Immature natural killer cell (primary cell): ENCODE measurements at regions not wholly inside any gene's neighbourhood (a gene's known extent, or its start where the extent isn't known, plus 50 kb on each side); places are given as distances from the start of the nearest gene placed in this dataset.

Source experiments
- DNase-seq, 3 donors: peaks; one replicate each; pipeline ENCODE4 v3.0.0; 2022; ENCODE audit warnings: mixed read lengths in 1 of 3
- H3K27ac Mint-ChIP-seq, 6 donors: one replicate each; pipeline ENCODE4 v1.8.0; 2020; ENCODE audit warnings: mixed read lengths in 6 of 6, mild to moderate bottlenecking in 5 of 6, inconsistent platforms in 4 of 6, moderate library complexity in 3 of 6
- H3K27me3 Mint-ChIP-seq, 3 donors: one replicate each; pipeline ENCODE4 v1.8.0; 2020 to 2021; ENCODE audit warnings: low read depth in 3 of 3, mild to moderate bottlenecking in 3 of 3, mixed read lengths in 3 of 3, moderate library complexity in 3 of 3, inconsistent platforms in 1 of 3
- H3K36me3 Mint-ChIP-seq, 3 donors: one replicate each; pipeline ENCODE4 v1.8.0; 2020; ENCODE audit warnings: mixed read lengths in 3 of 3, inconsistent platforms in 2 of 3, mild to moderate bottlenecking in 2 of 3
- H3K4me1 Mint-ChIP-seq, 2 donors: one replicate each; pipeline ENCODE4 v1.8.0; 2020; ENCODE audit warnings: inconsistent platforms in 2 of 2, mild to moderate bottlenecking in 2 of 2, mixed read lengths in 2 of 2, moderate library complexity in 1 of 2
- H3K4me3 Mint-ChIP-seq, 5 donors: one replicate each; pipeline ENCODE4 v1.8.0; 2020; ENCODE audit warnings: mild to moderate bottlenecking in 5 of 5, mixed read lengths in 5 of 5, inconsistent platforms in 3 of 5, moderate library complexity in 3 of 5
- H3K9me3 Mint-ChIP-seq, 6 donors: one replicate each; pipeline ENCODE4 v1.8.0; 2020; ENCODE audit warnings: mild to moderate bottlenecking in 6 of 6, mixed read lengths in 6 of 6, inconsistent platforms in 4 of 6, moderate library complexity in 3 of 6

DNA sequence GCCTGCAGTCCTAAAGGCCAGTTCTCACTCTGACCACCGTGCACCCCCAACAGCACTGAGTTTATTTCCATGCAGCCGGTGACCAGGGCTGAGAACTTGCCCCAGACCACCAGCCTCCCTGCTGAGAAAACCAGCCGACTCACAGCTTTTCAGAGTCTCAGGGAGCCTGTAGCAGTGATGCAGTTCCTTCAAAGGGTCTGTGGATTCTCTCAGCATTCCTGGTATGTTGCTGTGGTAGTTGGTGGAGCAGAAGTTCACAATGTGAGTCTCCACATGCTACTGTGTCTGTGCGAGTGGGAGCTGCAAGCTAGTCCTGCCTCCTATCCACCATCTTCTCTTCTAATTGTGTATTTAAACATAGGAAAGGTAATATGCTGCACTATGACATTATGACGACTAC is 254.9 kb upstream of the KLF12 start:
- Mint-ChIP-seq H3K4me1 (no peaks in the 10 kb centered on the region), H3K9me3 (peaks cover 0 to 11% (median 3%) of the 10 kb centered on the region in 6 donors)

DNA sequence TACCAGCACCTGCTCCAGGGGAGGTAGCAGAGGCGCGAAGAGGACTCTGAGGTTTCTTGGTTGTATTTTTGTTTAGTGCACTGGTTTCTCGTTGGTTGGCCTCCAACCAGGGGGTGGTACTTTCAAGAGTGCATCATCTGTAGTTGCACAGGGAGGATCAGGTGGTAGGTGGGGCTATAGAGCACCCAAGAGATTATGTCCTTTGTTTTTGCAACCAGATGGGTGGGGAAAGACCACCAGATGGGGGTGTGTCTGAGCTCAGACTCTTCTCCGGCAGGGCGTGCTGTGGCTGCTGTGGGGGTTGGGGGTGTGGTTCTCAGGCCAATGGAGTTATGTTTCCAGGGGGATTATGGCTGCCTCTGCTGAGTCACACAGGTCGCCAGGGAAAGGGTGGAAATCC is 254.4 kb upstream of the KLF12 start:
- no peaks in the 10 kb centered on the region for H3K4me1 Mint-ChIP-seq
- peaks cover 0 to 4% (median 0%) of the 10 kb centered on the region in 3 donors for H3K36me3 Mint-ChIP-seq
- no peak for DNase-seq
- peaks cover 4 to 10% (median 9%) of the 10 kb centered on the region in 3 donors for H3K27me3 Mint-ChIP-seq
- peaks cover 0 to 11% (median 3%) of the 10 kb centered on the region in 6 donors for H3K9me3 Mint-ChIP-seq
- H3K27ac Mint-ChIP-seq: no peak overlapping the region
- no peak overlapping the region for H3K4me3 Mint-ChIP-seq

More for the DNA sequence above, 254.9 kb upstream of the KLF12 start:
- Mint-ChIP-seq H3K36me3 (peaks cover 0 to 4% (median 0%) of the 10 kb centered on the region in 3 donors), H3K27ac (no peak overlapping the region), H3K4me3 (no peak overlapping the region), H3K27me3 (peaks cover 4 to 10% (median 9%) of the 10 kb centered on the region in 3 donors)
- DNase-seq: no peak

DNA sequence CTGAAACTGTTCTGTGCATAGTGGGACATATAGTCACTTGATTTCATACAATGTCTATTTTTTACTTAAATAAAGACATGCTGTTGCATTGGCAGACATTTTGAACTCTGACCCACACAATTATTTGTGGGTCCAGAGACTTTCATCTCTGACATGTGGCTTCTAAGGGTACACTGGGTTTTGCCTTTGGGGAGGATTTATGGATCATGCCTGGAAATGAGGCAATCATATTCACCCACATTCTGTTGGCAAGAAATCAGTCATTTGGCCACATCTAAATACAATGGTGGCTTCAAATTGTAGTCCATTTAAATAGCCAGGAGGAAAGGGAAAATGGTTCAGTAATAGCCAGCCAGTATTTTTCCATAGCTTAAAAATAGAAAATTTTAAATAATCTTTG is 238.3 kb upstream of the KLF12 start:
- no peak for DNase-seq
- Mint-ChIP-seq H3K9me3 (no peaks in the 10 kb centered on the region), H3K36me3 (no peaks in the 10 kb centered on the region), H3K4me3 (no peak overlapping the region), H3K4me1 (no peaks in the 10 kb centered on the region), H3K27ac (no peak overlapping the region), H3K27me3 (peaks cover 0 to 10% (median 3%) of the 10 kb centered on the region in 3 donors)

DNA sequence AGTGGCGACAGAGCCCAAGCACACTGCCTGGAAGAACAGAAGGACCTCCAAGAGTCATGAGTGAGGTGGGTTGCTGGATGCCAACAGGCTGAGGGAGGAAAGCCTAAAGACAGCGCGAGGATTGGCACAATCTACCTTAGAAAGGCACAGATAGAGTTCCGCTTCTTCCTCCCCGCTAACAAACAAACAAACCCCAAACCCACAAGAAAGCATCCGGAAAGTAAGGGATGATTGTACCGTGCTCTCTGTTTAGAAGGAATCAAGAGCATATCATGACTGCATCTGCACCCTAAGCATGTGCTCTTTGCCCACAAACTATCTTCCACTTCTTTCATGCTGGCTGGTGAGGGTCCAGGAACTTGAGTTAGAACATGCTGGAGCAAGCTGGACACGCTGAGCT is 233.0 kb upstream of the KLF12 start:
- no peaks in the 10 kb centered on the region for H3K4me1 Mint-ChIP-seq
- no peak overlapping the region for H3K4me3 Mint-ChIP-seq
- no peak for DNase-seq
- H3K36me3 Mint-ChIP-seq: peaks cover 0 to 5% (median under 1%) of the 10 kb centered on the region in 3 donors
- H3K27me3 Mint-ChIP-seq: peaks cover 0 to 9% (median 6%) of the 10 kb centered on the region in 3 donors
- no peak overlapping the region for H3K27ac Mint-ChIP-seq
- H3K9me3 Mint-ChIP-seq: peaks cover 0 to 3% (median 0%) of the 10 kb centered on the region in 6 donors

DNA sequence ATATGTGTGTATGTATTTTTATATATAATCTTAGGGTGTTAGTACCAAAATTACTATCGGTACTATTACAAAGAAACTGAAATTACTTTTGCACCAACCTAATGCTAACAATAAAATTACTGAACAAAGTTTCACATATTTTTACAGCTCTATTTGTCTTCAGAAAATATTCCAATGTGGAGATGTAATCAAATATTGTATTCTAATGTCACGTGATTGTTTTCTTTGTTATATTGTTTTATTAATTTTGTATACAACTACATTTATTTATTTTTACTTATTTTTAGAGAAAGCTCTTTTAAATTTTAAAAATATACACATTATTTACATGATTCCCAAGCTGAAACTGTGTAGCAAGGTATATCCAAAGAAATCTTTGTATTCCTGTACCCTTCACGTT is 227.1 kb upstream of the KLF12 start:
- Mint-ChIP-seq H3K27ac (no peak overlapping the region), H3K9me3 (peaks cover 0 to 5% (median 0%) of the 10 kb centered on the region in 6 donors), H3K36me3 (peaks cover 0 to 5% (median 4%) of the 10 kb centered on the region in 3 donors), H3K27me3 (peaks cover 2 to 12% (median 4%) of the 10 kb centered on the region in 3 donors), H3K4me3 (no peak overlapping the region), H3K4me1 (no peaks in the 10 kb centered on the region)
- DNase-seq: no peak

DNA sequence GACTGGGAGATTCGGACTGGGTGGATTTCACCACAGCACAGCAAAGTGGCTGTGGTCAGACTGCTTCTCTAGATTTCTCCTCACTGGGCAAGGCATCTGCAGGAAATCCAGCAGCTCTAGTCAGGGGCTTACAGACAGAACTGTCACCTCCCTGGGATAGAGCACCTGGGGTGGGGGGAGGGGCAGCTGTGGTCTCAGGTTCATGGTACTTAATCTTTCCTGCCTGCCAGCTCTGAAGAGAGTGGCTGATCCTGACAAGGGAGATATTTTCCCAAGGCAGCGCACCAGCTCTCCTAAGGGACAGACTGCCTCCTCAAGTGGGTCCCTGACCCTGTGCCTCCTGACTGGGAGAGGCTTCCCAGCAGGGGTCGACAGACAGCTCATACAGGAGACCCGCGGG is 212.8 kb upstream of the KLF12 start:
- H3K27me3 Mint-ChIP-seq: peaks cover 7 to 11% (median 9%) of the 10 kb centered on the region in 3 donors

DNA sequence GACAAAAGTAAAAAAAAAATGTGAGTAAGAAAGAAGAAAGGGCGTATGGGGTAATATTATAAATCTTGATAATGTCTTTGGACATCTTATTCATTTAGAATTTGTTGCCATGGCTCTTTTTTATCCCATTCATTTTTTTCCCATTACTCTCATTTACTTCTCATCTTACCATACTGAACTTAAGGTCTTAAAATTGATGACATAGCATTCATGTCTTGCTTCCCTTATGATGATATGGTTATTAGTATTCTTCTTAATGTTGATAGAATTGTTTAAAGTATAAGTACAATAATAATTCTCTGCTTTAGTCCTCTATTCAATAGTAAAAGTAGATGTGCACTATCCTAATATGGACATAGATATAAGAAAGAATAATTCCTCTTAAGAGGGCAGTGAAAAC is 204.1 kb upstream of the KLF12 start:
- Mint-ChIP-seq H3K27me3 (peaks cover 9 to 11% (median 10%) of the 10 kb centered on the region in 3 donors), H3K4me3 (no peak overlapping the region), H3K9me3 (peaks cover 0 to 18% (median 5%) of the 10 kb centered on the region in 6 donors), H3K36me3 (no peaks in the 10 kb centered on the region), H3K27ac (no peak overlapping the region), H3K4me1 (no peaks in the 10 kb centered on the region)
- no peak for DNase-seq

More for the DNA sequence above, 212.8 kb upstream of the KLF12 start:
- Mint-ChIP-seq H3K9me3 (peaks cover 0 to 9% (median 4%) of the 10 kb centered on the region in 6 donors), H3K4me1 (no peaks in the 10 kb centered on the region), H3K36me3 (peaks cover 3 to 10% (median 4%) of the 10 kb centered on the region in 3 donors), H3K4me3 (no peak overlapping the region), H3K27ac (no peak overlapping the region)
- DNase-seq: no peak

DNA sequence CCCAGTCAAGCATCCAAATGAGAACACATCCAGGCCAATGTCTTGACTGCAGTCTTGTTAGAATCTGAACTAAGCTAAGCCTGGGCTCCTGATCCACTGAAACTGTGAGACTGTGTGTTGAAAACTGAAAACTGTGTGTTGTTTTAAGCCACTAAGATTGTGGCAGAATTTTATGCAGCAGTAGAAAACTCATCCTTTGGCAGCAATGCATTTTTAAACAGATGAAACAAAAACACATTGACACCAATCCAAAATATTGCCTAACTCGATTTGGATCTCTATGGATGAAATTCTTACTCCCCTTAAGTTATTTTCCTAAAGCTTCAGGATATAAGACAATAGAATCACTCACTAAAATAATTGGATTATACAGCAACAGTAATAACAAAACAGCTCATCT is 202.3 kb upstream of the KLF12 start:
- Mint-ChIP-seq H3K4me1 (no peaks in the 10 kb centered on the region), H3K9me3 (peaks cover 0 to 10% (median 3%) of the 10 kb centered on the region in 6 donors), H3K4me3 (no peak overlapping the region), H3K36me3 (no peaks in the 10 kb centered on the region), H3K27me3 (peaks cover 7 to 10% (median 8%) of the 10 kb centered on the region in 3 donors), H3K27ac (no peak overlapping the region)
- DNase-seq: no peak

DNA sequence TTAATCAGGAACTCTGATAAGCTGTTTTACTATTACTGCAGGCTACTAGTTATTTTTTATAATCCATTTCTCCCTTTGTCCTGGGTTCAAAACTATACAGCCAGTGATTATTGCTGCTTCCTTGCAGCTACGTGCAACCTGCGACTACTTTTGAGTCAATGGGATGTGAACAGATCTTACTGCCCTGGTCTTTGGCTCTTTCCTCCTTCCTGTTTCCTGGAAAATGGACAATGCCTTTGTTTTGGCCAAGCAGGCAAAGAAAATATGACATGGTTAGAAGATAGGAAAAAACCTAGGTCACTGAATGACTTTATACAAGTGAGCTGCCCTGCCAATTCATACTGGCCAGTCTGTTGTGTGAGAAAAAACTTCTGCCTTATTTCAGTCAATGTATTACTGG is 201.2 kb upstream of the KLF12 start:
- Mint-ChIP-seq H3K27me3 (peaks cover 5 to 7% (median 6%) of the 10 kb centered on the region in 3 donors), H3K4me3 (no peak overlapping the region), H3K9me3 (peaks cover 0 to 9% (median 0%) of the 10 kb centered on the region in 6 donors)

DNA sequence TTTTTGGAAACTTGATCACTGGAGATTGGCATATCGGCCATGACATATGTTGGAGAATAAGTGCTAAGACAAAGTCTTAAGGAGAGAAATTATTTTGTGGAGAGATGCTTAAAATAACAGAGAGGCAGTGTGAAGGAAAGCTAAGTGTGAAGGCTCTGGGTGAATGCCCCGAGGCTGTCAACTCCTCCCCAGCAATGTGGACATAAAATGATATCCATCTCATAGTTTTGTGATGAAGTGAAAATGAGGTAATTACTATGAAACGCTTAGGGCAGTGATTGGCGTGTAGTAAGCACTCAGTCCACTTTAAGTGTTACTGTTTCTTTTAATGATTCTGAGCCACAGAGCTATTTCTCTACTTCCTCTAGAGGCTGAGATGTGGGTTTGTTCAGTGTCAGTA is 195.8 kb upstream of the KLF12 start:
- peaks cover 0 to 3% (median 0%) of the 10 kb centered on the region in 3 donors for H3K36me3 Mint-ChIP-seq
- H3K4me3 Mint-ChIP-seq: no peak overlapping the region
- H3K4me1 Mint-ChIP-seq: no peaks in the 10 kb centered on the region
- peaks cover 3 to 8% (median 5%) of the 10 kb centered on the region in 3 donors for H3K27me3 Mint-ChIP-seq
- peaks cover 0 to 2% (median 0%) of the 10 kb centered on the region in 6 donors for H3K9me3 Mint-ChIP-seq
- no peak for DNase-seq
- H3K27ac Mint-ChIP-seq: no peak overlapping the region

More for the DNA sequence above, 201.2 kb upstream of the KLF12 start:
- Mint-ChIP-seq H3K27ac (no peak overlapping the region), H3K4me1 (no peaks in the 10 kb centered on the region), H3K36me3 (no peaks in the 10 kb centered on the region)
- no peak for DNase-seq

DNA sequence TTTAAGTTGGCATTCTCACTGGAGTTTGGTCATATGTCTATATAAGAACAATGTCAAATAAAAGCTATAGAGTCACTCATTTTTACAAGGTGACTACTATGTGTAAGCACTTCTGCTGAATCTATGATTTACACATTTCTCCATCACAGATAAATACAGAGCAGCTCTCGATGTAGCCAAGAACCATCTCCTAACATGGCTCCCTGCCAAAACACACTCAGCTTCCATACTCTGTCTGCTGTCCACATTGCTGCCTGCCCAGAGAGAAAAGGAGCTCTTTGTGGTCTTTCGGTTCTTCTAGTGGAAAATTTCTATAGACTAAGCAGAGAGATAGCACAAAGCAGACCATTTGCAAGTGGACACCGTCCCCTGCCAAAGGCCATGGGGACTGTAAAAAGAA is 190.9 kb upstream of the KLF12 start:
- Mint-ChIP-seq H3K4me3 (no peak overlapping the region), H3K4me1 (no peaks in the 10 kb centered on the region), H3K27ac (no peak overlapping the region), H3K36me3 (peaks cover 0 to 3% (median 0%) of the 10 kb centered on the region in 3 donors), H3K27me3 (peaks cover 2 to 6% (median 3%) of the 10 kb centered on the region in 3 donors), H3K9me3 (peaks cover 0 to 2% (median 0%) of the 10 kb centered on the region in 6 donors)
- no peak for DNase-seq

DNA sequence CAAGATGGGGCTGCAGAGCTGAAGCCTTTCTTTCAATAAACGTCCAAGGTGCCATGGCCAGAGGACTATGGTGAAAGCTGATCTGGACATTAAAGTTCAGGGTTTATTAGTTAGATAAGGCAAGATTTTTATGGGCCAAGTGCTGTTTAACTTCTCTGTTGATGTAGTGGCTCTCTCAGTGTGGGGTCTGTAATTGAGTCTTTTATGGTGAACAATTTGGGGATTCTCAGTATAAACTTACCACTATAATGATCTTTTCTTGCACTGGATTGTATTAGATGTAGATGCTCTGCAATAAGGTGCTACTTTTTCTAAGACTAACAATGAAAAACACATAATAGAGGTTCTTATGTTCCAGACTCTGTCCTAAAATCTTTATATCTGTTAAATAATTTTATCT is 190.1 kb upstream of the KLF12 start:
- DNase-seq: no peak
- no peaks in the 10 kb centered on the region for H3K4me1 Mint-ChIP-seq
- peaks cover 0 to 3% (median 0%) of the 10 kb centered on the region in 3 donors for H3K36me3 Mint-ChIP-seq
- H3K27ac Mint-ChIP-seq: no peak overlapping the region
- H3K4me3 Mint-ChIP-seq: no peak overlapping the region
- peaks cover 0 to 2% (median 0%) of the 10 kb centered on the region in 6 donors for H3K9me3 Mint-ChIP-seq
- peaks cover 2 to 6% (median 3%) of the 10 kb centered on the region in 3 donors for H3K27me3 Mint-ChIP-seq

DNA sequence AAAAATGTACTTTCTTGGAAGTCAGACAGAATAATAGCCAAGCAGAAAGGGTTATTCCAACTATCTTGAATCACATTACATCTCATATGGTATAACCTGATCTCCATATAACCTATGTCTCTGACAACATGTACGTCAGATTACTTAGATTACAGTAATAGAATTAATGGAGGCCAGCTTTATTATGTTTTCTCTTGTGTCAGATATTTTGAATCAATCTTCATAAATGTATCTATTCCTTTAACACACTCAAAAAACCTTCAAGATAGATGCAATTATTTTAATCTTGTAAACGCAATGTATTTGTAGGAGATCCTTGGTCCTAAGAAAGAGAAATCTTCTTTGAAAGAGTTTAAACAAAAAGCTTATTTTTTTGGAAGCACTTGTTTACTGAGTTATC is 188.4 kb upstream of the KLF12 start:
- DNase-seq: no peak
- peaks cover 0 to 3% (median 0%) of the 10 kb centered on the region in 3 donors for H3K36me3 Mint-ChIP-seq
- no peaks in the 10 kb centered on the region for H3K4me1 Mint-ChIP-seq
- no peak overlapping the region for H3K27ac Mint-ChIP-seq
- H3K9me3 Mint-ChIP-seq: peaks cover 0 to 2% (median 0%) of the 10 kb centered on the region in 6 donors
- H3K4me3 Mint-ChIP-seq: no peak overlapping the region
- peaks cover 2 to 6% (median 3%) of the 10 kb centered on the region in 3 donors for H3K27me3 Mint-ChIP-seq

DNA sequence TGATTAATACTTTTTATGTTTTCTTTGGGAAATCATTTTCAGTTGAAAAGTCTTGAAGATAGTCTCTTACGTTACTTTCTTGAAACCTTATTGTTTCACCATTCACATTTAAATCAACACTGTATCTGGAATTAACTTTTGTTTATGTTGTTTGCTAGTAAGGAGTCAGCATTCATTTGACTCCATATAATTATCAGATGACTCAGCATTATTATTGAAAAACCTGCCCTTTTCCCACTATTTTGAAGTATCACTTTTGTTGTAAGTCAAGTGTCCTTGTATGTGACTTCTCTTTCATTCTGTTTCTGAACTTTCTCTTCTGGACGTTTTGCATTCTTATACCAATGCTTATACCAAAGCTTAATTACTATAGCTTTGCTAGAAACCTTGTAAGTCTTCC is 186.1 kb upstream of the KLF12 start:
- Mint-ChIP-seq H3K4me3 (no peak overlapping the region), H3K4me1 (peaks cover 4 to 6% of the 10 kb centered on the region in 2 donors), H3K27me3 (peaks cover 0 to 4% (median 3%) of the 10 kb centered on the region in 3 donors), H3K9me3 (peaks cover 0 to 1% (median 0%) of the 10 kb centered on the region in 6 donors), H3K36me3 (no peaks in the 10 kb centered on the region), H3K27ac (no peak overlapping the region)
- DNase-seq: no peak

DNA sequence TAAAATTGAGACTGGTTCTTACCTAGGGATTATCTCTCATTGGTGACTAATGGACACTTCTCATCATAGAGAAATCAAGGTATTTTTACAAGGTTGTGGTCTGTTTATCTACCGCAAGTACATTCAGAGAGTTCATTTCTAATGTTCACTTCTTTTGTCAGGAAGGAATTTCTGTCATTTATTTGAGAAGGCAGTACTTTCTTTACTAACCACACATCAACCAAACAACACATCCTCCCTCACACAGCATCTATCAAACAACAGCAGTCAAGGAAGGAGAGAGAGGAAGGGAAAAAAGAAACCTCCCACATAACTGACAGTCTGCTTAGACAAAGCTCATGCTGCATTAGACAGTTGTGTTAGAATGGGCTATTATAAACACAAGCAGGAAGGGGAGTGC is 182.3 kb upstream of the KLF12 start:
- Mint-ChIP-seq H3K4me1 (peaks cover 4 to 6% of the 10 kb centered on the region in 2 donors), H3K36me3 (no peaks in the 10 kb centered on the region), H3K4me3 (no peak overlapping the region), H3K9me3 (peaks cover 0 to 1% (median 0%) of the 10 kb centered on the region in 6 donors), H3K27me3 (peaks cover 2 to 5% (median 3%) of the 10 kb centered on the region in 3 donors), H3K27ac (no peak overlapping the region)
- DNase-seq: no peak
